ENCODE measurements at regions not wholly inside any gene's neighbourhood (a gene's known extent, or its start where the extent isn't known, plus 50 kb on each side); places are given as distances from the start of the nearest gene placed in this dataset.

DNA sequence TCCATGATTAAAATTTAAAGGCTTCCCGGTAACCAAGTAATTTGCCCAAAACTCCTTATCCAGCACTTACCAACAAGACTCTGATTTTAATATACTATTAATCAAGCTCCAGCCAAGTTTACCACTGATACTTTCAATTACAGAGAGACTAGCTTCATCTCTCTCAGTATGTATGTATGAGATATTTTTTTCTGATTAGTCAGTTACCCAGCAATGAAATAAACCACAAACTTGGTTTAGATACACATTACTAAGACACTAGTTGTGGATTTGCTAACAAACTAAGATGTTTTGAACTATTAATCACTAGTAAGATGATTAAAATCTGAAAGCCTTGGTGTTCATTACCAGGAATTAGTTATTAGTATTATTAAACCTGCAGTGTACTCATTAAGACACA is 1272.2 kb upstream of the ACVR2A start:
- TF ChIP-seq, protein P1, sequence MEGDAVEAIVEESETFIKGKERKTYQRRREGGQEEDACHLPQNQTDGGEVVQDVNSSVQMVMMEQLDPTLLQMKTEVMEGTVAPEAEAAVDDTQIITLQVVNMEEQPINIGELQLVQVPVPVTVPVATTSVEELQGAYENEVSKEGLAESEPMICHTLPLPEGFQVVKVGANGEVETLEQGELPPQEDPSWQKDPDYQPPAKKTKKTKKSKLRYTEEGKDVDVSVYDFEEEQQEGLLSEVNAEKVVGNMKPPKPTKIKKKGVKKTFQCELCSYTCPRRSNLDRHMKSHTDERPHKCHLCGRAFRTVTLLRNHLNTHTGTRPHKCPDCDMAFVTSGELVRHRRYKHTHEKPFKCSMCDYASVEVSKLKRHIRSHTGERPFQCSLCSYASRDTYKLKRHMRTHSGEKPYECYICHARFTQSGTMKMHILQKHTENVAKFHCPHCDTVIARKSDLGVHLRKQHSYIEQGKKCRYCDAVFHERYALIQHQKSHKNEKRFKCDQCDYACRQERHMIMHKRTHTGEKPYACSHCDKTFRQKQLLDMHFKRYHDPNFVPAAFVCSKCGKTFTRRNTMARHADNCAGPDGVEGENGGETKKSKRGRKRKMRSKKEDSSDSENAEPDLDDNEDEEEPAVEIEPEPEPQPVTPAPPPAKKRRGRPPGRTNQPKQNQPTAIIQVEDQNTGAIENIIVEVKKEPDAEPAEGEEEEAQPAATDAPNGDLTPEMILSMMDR (IDR thresholded peaks at IDR 0.05) = no peak
- no peak for TF ChIP-seq POLR2A (IDR thresholded peaks at IDR 0.05)
